ENCODE measurements at regions not wholly inside any gene's neighbourhood (a gene's known extent, or its start where the extent isn't known, plus 50 kb on each side); places are given as distances from the start of the nearest gene placed in this dataset.

DNA sequence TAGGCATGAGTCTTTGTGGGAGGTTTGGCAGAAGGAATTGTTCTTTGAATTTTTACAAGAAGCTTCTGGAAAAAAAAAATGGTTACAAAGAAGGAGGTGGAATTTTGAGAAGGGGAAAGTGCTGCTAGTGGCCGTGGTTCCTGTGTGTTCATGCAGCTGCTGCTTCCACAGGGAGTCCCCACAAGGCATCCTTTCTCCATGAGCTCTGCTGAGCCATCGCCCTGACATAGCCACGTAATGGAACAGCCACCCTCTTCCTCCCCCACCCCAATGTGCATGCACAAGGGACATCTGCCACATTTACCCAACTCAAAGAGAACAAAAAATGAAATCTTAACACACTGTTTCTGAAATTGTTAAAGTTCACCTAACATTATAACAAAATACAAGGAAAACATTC lies 529.7 kb downstream of the SATB2 start:
- H3K4me3 ChIP-seq (ENCODE audit: low read length) = no peak overlapping the region
- no peaks in the 10 kb centered on the region for H3K27me3 ChIP-seq (ENCODE audit: control insufficient read depth, insufficient read depth, low read length)
- H3K4me1 ChIP-seq (ENCODE audit: control insufficient read depth, insufficient read depth, low read length) = no peaks in the 10 kb centered on the region
- no peaks in the 10 kb centered on the region for H3K36me3 ChIP-seq (ENCODE audit: control insufficient read depth, insufficient read depth, low read length)
- no peak overlapping the region for H3K27ac ChIP-seq (ENCODE audit: low read depth, low read length)
- H3K9ac ChIP-seq (ENCODE audit: low read length) = no peak overlapping the region

- H3K9ac ChIP-seq (ENCODE audit: low read length) = no peak overlapping the region
These were observed 539.6 kb downstream of the SATB2 start for GRCh38 chr2:198917926-198918720.

DNA sequence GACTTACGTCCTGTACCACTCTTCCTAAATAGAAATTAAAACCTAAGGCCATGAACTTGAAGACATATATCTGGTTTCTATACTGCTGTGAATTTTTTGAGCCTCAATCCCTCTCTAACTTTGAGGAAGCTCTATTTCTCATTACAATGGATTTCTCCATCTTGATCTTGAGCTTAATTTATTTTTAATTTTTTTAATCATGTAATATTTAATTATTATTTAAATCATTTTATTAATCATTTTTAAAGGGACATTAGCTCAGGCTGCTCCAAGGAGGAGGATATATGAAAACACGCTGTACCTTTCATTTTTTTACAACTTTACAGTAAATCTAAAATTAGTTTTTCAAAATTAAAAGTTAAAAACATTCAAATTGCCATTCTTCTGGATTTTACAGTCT lies 540.5 kb downstream of the SATB2 start:
- Histone ChIP-seq H3K36me3 (ENCODE audit: control insufficient read depth, insufficient read depth, low read length) (no peaks in the 10 kb centered on the region), H3K9ac (ENCODE audit: low read length) (no peak overlapping the region), H3K27me3 (ENCODE audit: control insufficient read depth, insufficient read depth, low read length) (no peaks in the 10 kb centered on the region), H3K4me1 (ENCODE audit: control insufficient read depth, insufficient read depth, low read length) (no peaks in the 10 kb centered on the region), H3K27ac (ENCODE audit: low read depth, low read length) (no peak overlapping the region), H3K4me3 (ENCODE audit: low read length) (no peak overlapping the region)

More at GRCh38 chr2:198917926-198918720, 539.6 kb downstream of the SATB2 start:
- Histone ChIP-seq H3K4me3 (ENCODE audit: low read length) (no peak overlapping the region), H3K36me3 (ENCODE audit: control insufficient read depth, insufficient read depth, low read length) (no peaks in the 10 kb centered on the region), H3K27ac (ENCODE audit: low read depth, low read length) (no peak overlapping the region), H3K4me1 (ENCODE audit: control insufficient read depth, insufficient read depth, low read length) (no peaks in the 10 kb centered on the region), H3K27me3 (ENCODE audit: control insufficient read depth, insufficient read depth, low read length) (no peaks in the 10 kb centered on the region)

- no peak overlapping the region for H3K9ac ChIP-seq (ENCODE audit: low read length)
- no peak overlapping the region for H3K27ac ChIP-seq (ENCODE audit: low read depth, low read length)
- no peaks in the 10 kb centered on the region for H3K27me3 ChIP-seq (ENCODE audit: control insufficient read depth, insufficient read depth, low read length)
- no peaks in the 10 kb centered on the region for H3K4me1 ChIP-seq (ENCODE audit: control insufficient read depth, insufficient read depth, low read length)
- H3K36me3 ChIP-seq (ENCODE audit: control insufficient read depth, insufficient read depth, low read length) = no peaks in the 10 kb centered on the region
- H3K4me3 ChIP-seq (ENCODE audit: low read length) = no peak overlapping the region
These were observed 541.1 kb downstream of the SATB2 start for GRCh38 chr2:198916548-198917080.

GRCh38 chr2:198913394-198914152 lies 544.2 kb downstream of the SATB2 start:
- no peak overlapping the region for H3K4me3 ChIP-seq (ENCODE audit: low read length)
- no peak overlapping the region for H3K27ac ChIP-seq (ENCODE audit: low read depth, low read length)
- H3K9ac ChIP-seq (ENCODE audit: low read length) = no peak overlapping the region
- H3K36me3 ChIP-seq (ENCODE audit: control insufficient read depth, insufficient read depth, low read length) = no peaks in the 10 kb centered on the region
- H3K4me1 ChIP-seq (ENCODE audit: control insufficient read depth, insufficient read depth, low read length) = no peaks in the 10 kb centered on the region
- no peaks in the 10 kb centered on the region for H3K27me3 ChIP-seq (ENCODE audit: control insufficient read depth, insufficient read depth, low read length)

GRCh38 chr2:198909525-198910267 lies 548.0 kb downstream of the SATB2 start:
- H3K4me3 ChIP-seq (ENCODE audit: low read length) = no peak overlapping the region
- H3K9ac ChIP-seq (ENCODE audit: low read length) = no peak overlapping the region
- H3K27me3 ChIP-seq (ENCODE audit: control insufficient read depth, insufficient read depth, low read length) = no peaks in the 10 kb centered on the region
- no peaks in the 10 kb centered on the region for H3K36me3 ChIP-seq (ENCODE audit: control insufficient read depth, insufficient read depth, low read length)
- no peaks in the 10 kb centered on the region for H3K4me1 ChIP-seq (ENCODE audit: control insufficient read depth, insufficient read depth, low read length)
- H3K27ac ChIP-seq (ENCODE audit: low read depth, low read length) = no peak overlapping the region

DNA sequence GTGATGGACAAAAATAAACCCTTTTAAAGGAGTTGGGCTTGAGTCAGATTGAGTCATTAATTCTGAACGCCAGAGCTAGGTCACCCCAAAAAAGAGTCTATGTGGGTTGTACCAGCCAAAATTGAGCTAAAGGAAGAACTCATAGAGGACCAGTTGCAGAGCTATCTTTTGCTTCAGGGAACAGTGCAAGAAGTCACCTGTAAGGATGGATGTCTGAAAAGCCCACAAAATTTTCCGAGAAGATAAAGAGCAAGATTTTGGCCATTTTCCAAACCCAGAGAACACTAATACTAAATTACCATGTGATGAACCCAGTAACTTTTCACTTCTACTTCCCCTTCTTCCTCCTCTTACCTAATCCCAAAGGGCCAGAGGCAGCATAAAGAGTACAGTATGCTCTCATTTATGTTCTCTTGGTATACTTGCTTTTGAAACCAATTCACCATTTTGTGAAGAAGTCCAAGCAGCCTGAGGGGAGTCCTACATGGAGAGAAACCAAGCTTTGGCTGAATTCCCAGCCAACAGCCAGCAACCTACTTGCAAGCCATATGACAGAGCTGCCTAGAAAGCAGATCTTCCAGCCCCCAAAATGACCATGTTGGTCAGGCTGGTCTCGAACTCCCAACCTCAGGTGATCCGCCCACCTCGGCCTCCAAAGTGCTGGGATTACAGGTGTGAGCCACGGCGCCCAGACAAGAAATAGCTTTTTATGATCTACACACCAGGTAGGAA lies 551.7 kb downstream of the SATB2 start:
- Histone ChIP-seq H3K27me3 (ENCODE audit: control insufficient read depth, insufficient read depth, low read length) (no peaks in the 10 kb centered on the region), H3K36me3 (ENCODE audit: control insufficient read depth, insufficient read depth, low read length) (no peaks in the 10 kb centered on the region), H3K4me1 (ENCODE audit: control insufficient read depth, insufficient read depth, low read length) (no peaks in the 10 kb centered on the region), H3K27ac (ENCODE audit: low read depth, low read length) (no peak overlapping the region), H3K9ac (ENCODE audit: low read length) (no peak overlapping the region), H3K4me3 (ENCODE audit: low read length) (no peak overlapping the region)

DNA sequence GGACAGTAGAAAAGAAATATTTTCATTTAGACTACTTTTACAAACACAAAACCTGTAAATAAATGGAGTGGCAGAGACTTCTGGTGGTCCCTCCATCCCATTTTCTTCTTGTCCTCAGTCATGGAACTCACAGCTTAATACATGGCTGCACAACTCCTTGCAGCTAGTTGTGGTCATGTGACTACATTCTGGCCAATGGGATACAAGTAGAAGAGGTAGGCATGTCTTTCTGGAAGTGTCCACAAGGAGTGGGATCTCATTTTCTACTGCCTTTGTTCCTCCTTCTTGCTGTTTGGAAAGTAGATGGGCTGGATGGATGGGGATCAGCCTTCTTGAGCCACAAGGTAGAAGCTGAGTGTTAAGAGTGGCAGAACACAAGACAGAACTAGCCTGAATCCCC lies 555.8 kb downstream of the SATB2 start:
- Histone ChIP-seq H3K4me3 (ENCODE audit: low read length) (no peak overlapping the region), H3K27ac (ENCODE audit: low read depth, low read length) (no peak overlapping the region), H3K36me3 (ENCODE audit: control insufficient read depth, insufficient read depth, low read length) (no peaks in the 10 kb centered on the region), H3K4me1 (ENCODE audit: control insufficient read depth, insufficient read depth, low read length) (no peaks in the 10 kb centered on the region), H3K9ac (ENCODE audit: low read length) (no peak overlapping the region), H3K27me3 (ENCODE audit: control insufficient read depth, insufficient read depth, low read length) (no peaks in the 10 kb centered on the region)

DNA sequence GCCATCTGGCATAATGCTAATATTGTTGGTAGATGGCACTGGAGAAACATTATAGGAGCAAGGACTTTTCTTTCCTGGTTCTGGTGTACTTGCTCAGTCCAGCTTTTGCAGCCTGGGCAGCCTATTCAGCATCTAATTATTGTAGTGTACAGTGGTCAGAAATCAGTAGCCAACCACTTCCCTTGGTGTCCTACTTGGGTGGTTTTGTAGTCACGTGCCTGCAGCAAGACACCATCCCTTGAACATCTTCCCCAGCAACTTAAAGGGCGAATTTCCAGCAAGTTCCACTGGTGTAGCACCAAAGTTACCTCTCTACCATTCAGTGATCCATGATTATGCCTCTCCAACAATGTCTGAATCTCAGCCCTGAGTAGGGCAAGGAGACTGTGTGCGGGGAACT lies 557.6 kb downstream of the SATB2 start:
- no peak overlapping the region for H3K4me3 ChIP-seq (ENCODE audit: low read length)
- H3K27me3 ChIP-seq (ENCODE audit: control insufficient read depth, insufficient read depth, low read length) = no peaks in the 10 kb centered on the region
- no peaks in the 10 kb centered on the region for H3K36me3 ChIP-seq (ENCODE audit: control insufficient read depth, insufficient read depth, low read length)
- no peaks in the 10 kb centered on the region for H3K4me1 ChIP-seq (ENCODE audit: control insufficient read depth, insufficient read depth, low read length)
- no peak overlapping the region for H3K9ac ChIP-seq (ENCODE audit: low read length)
- no peak overlapping the region for H3K27ac ChIP-seq (ENCODE audit: low read depth, low read length)

DNA sequence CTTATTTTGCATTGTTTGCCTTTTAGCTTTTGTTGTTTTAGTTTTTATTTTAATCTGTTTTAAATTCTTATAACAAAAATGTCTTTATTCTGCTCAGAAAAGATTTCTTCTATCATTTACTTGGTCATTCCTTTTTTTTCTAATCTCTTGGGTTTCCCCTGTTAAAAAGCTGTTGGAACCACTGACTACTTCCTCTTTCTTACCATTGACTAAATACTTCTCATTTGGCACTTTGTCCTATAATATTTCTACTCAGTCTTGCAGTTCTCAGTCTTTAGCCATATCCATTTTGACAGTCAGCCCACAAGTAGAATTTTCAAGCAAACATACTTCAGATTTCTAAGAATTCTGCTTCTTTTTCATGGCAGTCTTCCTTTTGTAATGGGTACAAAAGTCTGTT lies 567.2 kb downstream of the SATB2 start:
- no peaks in the 10 kb centered on the region for H3K27me3 ChIP-seq (ENCODE audit: control insufficient read depth, insufficient read depth, low read length)
- no peak overlapping the region for H3K9ac ChIP-seq (ENCODE audit: low read length)
- no peak overlapping the region for H3K27ac ChIP-seq (ENCODE audit: low read depth, low read length)
- H3K36me3 ChIP-seq (ENCODE audit: control insufficient read depth, insufficient read depth, low read length) = no peaks in the 10 kb centered on the region
- H3K4me3 ChIP-seq (ENCODE audit: low read length) = no peak overlapping the region
- H3K4me1 ChIP-seq (ENCODE audit: control insufficient read depth, insufficient read depth, low read length) = no peaks in the 10 kb centered on the region

DNA sequence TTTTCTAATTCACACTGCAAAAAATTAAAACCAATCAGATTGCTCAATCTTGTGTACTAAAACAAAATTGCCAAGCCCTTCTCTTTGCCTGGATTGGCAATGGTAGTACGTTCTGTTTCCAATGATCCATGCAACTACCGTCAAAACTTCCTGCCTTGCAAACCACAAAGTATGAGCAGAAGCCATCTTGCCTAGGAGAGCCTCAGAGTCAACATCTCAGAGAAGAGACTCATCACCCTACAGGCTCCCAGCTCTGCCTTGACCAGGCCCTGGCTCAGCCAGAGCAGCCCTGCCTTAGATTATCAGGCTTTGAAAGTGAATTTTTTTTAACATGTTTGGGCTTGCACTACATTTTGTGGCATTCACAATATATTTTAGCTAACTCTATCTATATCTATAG lies 574.1 kb downstream of the SATB2 start:
- H3K27ac ChIP-seq (ENCODE audit: low read depth, low read length) = no peak overlapping the region
- H3K4me1 ChIP-seq (ENCODE audit: control insufficient read depth, insufficient read depth, low read length) = no peaks in the 10 kb centered on the region
- H3K4me3 ChIP-seq (ENCODE audit: low read length) = no peak overlapping the region
- no peaks in the 10 kb centered on the region for H3K27me3 ChIP-seq (ENCODE audit: control insufficient read depth, insufficient read depth, low read length)
- no peaks in the 10 kb centered on the region for H3K36me3 ChIP-seq (ENCODE audit: control insufficient read depth, insufficient read depth, low read length)
- H3K9ac ChIP-seq (ENCODE audit: low read length) = no peak overlapping the region

DNA sequence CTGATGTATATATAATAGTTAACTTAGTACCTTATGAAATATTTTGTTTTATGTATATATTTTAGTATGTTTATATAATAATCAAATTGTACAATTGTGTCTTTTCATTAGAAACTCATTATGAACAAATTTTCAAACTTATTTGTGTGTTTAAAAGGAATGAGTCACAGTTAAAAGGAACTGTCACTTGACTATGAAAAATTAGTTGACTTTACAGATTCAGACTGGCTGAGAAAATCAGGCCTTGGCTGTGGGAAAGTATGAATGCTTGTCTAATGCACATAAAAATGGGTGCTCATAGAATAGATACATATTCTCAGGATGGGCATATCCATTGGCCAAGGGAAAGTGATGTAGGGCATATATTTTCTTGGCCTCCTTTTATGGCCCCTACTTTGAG lies 576.8 kb downstream of the SATB2 start:
- Histone ChIP-seq H3K9ac (ENCODE audit: low read length) (no peak overlapping the region), H3K4me3 (ENCODE audit: low read length) (no peak overlapping the region), H3K27me3 (ENCODE audit: control insufficient read depth, insufficient read depth, low read length) (no peaks in the 10 kb centered on the region), H3K4me1 (ENCODE audit: control insufficient read depth, insufficient read depth, low read length) (no peaks in the 10 kb centered on the region), H3K27ac (ENCODE audit: low read depth, low read length) (no peak overlapping the region), H3K36me3 (ENCODE audit: control insufficient read depth, insufficient read depth, low read length) (no peaks in the 10 kb centered on the region)

All from rectal smooth muscle tissue (tissue), 1 donor.